ENCODE measurements at regions not wholly inside any gene's neighbourhood (a gene's known extent, or its start where the extent isn't known, plus 50 kb on each side); places are given as distances from the start of the nearest gene placed in this dataset.

GRCh38 chr5:173767574-173768266 is 120.4 kb upstream of the CPEB4 start:
- DNase-seq: no peak

GRCh38 chr5:173768267-173768806 is 119.8 kb upstream of the CPEB4 start:
- DNase-seq: no peak

DNA sequence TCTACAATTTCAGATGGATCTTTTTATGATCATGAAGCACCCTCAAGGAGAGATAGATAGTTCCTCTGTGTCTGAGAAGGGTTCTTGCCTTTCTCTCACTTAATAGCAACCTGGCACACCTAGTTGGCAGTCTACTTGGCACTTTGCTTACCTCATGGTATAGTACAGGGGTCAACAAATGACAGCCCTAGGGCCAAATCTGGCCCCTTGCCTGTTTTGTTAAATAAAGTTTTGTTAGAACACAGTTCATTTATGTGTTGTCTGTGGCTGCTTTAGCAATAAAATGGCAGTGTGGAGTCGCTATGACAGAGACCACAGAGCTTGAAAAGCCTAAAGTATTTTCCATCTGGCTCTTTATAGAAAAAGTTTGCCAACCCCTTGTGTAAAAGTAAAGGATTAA is 119.3 kb upstream of the CPEB4 start:
- DNase-seq: no peak

DNA sequence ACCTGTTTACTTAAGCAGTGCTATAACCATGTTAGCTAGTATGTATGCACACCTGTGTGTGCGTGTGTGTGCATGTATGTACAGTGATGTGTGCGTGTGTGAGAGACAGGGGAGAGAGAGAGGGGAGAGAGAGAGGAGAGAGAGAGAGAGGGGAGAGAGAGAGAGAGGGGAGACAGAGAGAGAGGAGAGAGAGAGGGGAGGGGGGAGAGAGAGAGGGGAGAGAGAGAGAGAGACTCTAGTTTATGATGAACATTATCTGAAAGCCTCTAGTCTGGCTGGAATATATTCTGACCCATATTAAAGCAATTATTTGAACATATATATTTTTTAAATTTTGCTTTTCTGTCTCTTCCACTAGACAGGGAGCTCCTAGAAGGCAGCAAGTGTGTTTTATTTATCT is 117.5 kb upstream of the CPEB4 start:
- no peak for DNase-seq

DNA sequence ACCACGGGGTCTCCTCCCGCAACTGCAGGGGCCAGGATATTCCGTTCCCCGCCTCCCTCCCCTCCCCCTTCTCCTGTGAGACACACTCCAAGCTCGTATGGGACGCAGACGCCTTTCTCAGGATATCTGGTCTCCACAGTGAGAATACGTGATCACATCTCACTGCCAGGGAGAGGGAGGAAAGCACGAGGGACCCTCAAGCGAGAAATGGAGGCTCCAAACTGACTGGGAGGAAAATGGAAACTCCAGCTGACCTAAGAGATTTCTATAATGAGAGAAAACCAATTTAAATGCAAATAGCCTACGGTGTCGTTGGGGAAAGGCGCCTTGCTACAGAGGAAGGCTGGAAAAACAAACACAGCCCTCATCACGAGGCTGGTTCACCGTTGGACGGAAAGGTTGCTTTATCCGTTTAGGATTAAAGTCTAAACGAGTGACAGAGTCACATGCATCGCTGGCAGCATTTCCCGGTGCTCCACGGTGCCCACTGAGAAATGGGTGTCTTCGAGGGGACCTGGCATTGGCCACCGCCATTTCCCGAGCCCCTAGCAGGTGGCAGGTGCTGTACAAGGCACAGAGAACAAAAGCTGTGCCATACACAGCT is 116.9 kb upstream of the CPEB4 start:
- no peak for DNase-seq

DNA sequence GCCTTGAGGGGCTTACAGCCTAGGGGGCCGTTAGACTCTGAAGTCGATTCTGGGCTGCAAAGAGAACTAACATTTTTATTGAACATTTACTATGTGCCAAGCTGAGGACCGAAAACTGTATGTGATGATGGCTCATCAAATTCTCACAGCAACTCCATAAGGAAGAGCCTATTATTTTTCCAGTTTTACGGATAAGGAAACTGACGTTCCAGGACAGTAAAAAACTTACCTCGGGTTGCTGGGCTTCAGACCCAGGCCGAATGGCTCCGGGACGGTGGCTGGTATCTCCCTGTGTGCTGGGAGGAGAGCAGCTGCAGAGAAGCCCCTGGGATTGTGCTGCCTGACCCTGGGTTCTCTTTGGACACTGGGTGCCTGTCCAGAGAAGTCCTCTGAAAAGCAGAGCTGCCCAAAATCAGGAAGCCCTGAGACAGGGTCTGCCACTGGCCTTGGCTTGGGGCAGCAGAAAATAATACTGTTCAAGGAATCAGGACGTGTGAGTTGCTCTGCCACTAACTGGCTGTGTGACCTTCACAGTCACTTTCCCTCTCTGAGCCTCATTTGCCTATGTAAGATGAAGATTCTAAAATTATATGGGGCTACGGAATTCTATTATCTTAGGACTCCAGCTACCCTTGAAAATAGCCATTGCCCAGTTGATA is 116.3 kb upstream of the CPEB4 start:
- no peak for DNase-seq

DNA sequence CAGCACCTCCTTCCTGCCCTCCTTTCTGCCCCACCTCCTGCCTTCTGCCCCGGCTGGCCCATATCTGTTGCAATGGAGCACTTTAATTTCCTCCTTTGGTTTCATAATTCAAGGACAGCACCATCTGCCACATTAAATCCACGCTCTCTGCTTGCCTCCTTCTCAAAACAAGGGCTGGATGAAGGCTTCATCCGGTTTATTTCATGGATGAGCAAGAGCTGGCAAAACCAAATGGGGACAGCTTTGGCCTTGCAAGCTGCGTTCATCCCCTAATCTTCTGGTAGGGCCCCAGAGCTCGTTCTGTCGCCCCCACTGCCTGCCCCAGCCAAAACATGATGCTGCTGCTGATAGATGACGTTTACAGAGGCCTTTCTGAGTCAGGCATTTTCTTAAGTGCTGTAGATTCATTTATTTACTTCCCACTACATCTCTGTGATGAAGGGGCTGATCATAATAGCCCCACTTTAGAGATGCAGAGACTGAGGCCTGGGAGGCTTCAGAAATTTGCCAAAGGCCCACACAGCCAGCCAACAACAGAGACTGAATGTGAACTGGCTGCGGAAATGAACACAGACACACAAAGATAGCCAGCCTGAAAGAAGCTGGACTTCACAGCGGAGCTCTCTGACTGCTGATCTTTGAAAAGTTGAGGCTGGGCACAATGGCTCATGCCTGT is 115.6 kb upstream of the CPEB4 start:
- DNase-seq: no peak

GRCh38 chr5:173774271-173774761 is 113.8 kb upstream of the CPEB4 start:
- no peak for DNase-seq

DNA sequence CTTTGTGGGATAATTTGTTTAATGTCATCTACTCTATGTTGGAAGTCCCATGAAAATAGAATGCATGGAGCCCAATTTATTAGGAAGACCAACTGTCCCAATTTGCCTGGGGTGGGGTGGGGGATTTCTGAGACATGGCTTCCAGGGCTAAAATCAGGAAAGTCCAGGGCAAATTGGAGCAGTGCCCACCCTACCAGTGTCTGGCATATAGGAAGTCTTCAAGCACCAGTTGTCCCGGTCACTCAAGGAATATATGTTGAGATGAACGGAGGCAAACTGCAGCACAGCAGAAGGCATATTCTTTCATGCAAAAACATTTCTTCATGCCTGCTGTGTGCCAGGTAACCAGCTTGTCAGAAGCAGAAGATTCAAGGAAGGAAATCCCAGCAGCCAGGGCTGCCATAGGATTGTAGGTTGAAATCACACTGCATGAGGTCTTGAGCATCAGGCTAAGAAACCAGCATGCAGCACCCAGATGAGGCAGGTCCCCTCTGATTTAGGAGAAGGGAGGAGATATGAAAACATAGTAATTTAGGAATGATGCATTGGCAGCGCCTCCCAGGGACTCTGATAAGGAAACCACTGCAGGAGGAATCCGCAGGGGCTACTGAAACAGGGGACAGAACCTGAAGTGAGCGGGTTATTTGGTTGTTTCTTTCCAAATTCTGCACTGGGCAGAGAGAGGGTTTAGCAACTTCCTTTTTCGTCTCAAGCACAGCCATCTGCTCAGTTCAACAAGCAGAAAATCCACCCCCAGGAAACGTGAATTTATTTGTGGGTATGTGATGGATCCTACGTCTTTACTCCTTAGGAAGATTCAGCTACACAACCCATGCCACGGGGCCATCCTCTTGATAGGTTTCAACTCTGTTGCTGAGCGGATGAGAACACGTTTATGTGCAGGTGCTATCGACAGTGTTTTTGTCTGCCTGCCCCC is 112.6 kb upstream of the CPEB4 start:
- no peak for DNase-seq

DNA sequence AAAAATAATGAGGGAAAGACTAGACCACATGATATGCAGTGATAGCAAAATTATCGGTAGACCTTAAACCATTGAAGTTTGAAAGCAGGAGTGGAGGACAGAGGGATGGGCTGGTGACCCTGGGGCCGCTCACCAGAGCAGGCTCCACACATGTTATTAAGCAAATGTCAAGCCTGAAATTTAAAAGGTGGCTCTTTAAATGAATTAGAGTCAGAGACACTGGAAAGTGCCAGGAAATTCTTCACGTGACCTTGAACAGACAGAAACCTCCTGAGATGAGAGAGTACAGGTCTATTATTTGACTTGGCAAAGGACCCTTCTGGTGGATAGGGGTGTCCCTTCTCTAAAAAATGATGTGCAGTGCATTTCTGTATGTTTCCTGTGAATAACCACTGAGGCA is 111.0 kb upstream of the CPEB4 start:
- DNase-seq: no peak

DNA sequence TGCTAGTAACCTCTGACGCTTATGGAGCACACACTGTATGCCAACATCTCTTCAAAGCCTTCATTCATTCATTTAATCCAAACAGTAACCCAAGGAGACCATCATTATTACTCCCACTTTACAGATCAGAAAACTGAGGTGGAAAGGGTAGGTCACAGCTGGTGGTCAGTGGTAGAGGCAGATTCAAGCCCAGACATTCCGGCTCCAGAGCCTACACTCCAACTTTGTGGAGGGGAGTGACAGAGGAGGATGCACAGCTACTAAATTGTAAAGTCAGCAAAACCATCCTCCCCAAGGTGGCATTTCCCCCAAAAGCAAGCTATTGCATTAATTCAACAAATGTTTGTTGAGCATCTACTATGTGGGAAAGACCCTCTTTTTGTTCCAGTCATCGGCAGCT is 110.5 kb upstream of the CPEB4 start:
- DNase-seq: no peak

DNA sequence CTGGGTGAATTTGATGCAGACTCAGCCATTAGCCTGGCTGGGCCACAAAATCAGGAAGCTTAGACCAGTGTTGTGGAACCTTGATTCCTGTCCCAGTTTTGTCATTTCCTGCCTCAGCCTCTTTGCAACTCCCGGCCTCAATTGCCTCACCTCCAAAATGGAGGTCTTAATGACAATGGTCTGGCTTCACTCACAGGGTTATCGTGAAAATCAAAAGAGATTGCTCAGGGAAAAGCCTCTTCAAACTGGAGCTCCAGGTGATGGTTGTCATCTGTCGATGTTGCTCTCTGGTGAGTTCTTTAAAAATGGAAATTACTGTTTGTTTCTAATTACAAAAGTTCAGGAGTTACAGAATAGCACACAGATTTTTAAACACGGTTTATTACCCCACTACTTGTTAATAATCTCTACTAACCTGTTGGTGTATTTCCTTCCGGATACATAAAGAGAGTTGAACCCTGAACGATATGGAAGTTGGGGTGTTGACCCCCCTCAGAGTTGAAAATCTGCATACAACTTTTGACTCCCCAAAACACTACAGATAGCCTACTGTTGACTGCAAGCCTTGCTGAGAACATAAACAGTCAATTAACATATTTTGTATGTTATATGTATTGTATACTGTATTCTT is 109.9 kb upstream of the CPEB4 start:
- DNase-seq: peak in 1 of 2 donors; percentile 26

DNA sequence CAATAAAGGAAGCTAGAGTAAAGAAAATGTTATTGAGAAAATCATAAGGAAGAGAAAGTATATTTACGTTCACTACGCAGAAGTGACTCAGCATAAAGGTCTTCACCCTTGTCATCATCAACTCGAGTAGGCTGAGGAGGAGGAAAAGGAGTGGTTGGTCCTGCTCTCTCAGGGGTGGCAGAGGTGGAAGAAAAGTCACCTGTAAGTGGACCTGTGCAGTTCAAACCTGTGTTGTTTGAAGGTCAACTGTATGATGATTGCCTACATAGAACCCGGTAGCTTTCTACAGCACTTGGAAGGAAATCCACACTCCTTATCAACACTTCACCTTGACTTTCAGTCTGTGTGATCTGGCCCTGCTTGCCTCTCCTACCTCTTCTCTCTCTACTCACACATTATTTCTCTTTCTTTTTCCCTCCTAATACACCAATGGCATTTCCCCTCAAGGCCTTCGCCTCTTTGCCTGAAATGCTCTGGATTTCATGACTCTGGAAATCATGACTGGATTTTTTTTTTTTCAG is 109.3 kb upstream of the CPEB4 start:
- DNase-seq: no peak

DNA sequence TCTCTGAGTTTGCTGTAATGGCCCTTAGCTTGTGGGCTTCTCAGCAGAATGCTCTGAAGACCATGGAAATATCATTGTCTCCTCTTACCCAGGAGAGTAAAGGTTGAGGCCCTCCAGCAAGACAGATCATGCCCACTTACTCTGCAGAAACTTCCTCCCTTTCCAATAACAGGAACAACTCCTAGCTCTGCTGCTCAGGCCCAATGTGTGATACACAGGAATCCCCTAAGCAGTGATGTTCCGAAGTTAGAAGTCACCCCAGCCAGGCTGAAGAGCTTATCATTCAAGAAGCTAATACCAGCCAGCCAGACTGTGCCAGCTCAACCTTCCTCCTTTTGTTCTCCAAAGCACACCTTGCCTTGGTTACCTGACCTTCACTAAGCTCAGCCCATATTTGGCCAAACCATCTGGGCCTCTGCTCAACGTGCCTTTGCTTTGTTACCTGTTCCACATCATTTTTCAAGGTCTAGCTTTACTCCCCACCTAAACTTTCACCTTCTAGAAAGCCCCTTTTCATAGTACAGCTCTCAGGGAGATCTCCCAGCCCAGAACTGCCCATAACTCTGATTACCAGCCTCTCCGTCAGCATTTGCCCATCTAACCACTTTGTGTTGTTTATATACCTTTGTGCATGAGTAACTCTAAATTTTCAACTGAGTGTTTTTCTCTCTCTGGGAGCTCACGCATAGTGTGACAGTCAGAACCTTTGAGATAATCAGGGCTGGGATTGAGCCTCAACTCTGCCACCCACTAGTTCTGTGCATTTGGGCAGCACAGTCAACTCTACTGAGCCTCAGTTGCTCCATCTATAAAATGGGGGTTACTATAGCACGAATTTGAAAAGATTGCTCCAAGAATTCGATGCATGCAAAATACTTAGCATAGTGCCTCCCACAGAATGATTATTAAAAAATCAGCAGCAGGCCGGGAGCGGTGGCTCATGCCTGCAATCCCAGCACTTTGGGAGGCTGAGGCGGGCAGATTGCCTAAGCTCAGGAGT is 107.6 kb upstream of the CPEB4 start:
- no peak for DNase-seq

- DNase-seq: no peak
These were observed 106.7 kb upstream of the CPEB4 start for GRCh38 chr5:173781432-173781815.

DNA sequence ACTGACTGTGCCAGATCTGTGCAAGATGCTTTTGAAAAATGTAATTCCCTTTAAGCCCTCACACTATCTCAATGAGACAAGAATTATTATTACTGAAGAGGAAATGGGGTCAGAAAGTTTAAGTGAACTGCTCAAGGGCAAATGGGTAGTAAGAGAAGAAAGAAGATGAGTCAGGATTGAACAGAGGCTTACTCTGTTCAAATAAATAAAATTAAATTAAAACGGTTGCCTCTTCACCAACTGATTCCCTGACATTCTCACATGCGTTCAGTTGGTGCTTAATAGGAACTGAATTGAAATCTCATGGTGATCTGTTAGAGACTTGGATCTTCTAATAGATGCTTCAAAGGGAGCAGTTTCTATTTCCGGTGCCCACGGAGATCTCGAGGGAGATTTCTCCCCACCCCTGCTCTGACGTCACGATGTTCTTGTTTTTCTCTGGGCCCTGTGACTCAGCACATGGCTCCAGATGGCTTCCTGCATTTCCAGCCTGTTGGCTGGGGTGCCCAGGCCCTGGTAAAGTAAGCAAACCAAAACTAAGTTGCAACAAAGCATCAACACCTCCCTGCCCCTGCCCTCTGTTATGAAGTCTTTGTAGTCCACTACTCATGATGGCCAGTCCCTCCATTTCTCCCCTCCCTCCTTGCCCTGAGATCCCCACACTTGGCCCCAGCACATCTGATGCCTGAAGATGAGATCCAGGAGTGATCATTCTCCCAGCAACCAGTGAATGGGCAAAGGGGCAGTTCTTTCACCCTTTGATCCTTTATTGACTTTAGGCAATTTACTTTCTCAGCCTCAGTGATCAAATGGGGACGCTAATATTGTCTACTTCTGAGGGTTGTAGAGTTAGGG is 106.1 kb upstream of the CPEB4 start:
- DNase-seq: peak; percentile 74 to 87

GRCh38 chr5:173782671-173783101 is 105.5 kb upstream of the CPEB4 start:
- DNase-seq: no peak

- DNase-seq: no peak
These were observed 104.8 kb upstream of the CPEB4 start for GRCh38 chr5:173783371-173783770.

DNA sequence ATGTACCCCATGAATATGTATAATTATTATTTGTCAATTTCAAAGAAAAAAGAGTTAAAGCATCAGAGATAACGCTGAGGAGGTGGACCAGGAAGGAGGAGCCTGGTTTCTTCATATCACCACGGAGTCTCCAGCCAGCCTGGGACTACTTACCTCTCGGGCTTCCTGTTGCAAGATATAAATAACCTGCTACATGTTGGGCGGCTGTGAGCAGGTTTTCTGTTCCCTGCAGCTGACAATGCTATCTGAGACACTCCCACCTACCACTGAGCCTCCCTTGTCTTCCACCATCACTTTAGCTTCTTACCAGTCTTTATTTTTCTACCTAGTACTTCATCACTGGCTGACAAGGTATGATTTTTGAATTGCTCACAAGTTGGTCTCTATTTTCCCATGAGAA is 102.7 kb upstream of the CPEB4 start:
- no peak for DNase-seq
